ENCODE measurements at regions not wholly inside any gene's neighbourhood (a gene's known extent, or its start where the extent isn't known, plus 50 kb on each side); places are given as distances from the start of the nearest gene placed in this dataset.

DNA sequence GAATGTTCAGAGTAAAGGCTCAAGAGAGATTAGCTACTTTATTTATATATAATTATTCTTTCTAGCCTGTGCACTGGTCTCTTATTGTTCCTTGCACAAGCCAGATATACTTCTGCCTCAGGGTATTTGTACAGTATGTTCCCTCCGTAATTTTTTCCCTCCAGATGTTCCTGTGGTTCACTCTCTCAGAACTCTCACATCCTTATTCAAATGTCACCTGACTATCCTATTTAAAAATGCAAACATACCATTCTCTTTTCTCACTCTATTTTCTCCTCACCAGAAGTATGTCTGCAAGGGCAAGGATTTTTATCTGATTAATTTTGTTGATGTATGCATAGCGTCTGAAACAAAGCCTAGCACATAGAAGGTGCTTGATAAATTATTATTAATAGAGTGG is 64.0 kb upstream of the CERS6 start:
- DNase-seq, result no peak

DNA sequence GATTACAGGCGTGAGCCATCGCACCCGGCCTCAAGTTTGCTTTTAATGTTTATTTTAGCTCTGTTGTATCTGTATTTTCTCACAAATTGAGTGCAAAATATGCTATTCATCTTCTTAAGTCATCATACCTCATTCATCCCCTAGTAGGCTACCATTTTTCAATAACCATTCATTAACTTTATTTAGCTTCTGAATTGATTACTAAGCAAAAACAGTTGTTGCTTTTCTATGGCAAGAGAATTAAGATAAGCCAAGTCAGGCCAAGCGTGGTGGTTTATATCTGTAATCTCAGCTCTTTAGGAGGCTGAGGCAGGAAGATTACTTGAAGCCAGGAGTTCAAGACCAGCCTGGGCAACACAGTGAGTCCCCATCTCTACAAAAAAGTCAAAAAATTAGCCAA is 63.3 kb upstream of the CERS6 start:
- no peak for DNase-seq

DNA sequence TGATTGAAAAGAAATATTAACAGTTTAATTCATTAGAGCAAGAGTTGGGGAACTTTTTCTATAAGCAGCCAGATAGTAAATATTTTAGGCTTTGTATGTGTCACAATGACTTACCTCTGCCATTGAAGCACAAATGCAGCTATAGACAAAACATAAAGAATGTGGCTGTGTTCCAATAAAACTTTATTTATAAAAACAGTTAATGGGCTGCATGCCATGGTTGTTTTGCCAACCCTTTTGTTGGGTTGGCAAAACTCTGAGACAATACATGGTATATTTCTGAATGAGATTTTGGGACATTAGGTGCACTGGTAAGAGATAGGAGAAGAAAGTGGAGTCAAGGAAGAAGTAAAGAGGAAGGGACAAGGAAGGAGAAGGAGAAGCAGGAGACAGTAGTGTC is 61.8 kb upstream of the CERS6 start:
- DNase-seq, result no peak

DNA sequence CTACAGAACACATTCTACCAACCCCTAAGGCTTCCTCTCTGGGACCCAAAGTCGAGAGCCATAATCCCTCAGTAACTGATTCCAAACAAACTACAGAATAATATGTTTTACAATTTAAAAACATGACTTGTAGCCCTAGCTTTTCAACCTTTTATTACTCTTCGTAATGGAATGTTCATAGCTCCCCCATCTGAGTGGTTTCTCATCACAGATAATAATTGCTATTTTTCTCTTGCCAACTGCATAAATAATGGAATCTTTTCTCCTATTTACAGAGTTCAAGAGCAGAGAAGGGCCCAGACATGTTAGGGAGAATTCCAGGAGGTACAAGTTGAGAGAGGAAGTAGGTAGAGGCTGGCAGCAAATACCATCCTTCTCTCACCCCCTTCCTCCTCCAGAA is 59.9 kb upstream of the CERS6 start:
- no peak for DNase-seq

DNA sequence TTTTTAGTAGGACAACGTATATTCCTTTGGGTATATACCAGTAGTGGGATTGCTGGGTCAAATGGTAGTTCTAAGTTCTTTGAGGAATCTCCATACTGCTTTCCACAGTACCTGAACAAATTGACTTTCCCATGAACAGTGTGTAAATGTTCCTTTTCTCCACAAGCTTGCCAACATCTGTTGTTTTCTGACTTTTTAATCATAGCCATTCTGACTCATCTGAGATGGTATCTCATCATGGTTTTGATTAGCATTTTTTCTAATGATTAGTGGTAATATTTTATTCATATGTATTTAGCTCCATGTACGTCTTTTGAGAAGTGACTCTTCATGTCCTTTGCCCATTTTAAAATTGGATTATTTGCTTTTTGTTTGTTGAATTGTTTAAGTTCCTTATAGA is 58.4 kb upstream of the CERS6 start:
- no peak for DNase-seq

DNA sequence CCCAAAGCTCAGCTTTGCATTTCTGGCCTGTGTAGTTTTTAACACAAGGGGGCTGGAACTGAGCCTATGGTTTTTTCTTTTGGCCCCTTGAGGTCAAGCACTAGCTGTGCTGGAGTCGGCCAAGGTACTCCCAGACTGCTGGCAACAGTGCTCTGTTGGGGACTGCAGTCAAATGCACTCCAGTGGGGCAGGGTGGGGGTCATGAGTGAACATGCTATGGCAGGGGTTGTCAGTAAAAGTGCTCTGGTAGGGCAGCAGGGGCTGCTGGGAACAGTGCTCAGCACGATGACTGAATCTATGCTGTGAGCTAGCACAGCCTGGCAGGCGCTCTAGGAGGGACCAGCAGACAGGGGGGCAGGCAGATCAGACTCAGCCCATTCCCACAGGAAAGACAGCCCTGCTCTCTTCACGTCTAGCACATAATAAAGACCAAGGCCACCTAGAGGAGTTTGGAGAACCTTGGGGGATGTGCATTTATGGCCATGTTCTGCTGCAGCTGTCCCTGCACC is 55.0 kb upstream of the CERS6 start:
- DNase-seq, result no peak

DNA sequence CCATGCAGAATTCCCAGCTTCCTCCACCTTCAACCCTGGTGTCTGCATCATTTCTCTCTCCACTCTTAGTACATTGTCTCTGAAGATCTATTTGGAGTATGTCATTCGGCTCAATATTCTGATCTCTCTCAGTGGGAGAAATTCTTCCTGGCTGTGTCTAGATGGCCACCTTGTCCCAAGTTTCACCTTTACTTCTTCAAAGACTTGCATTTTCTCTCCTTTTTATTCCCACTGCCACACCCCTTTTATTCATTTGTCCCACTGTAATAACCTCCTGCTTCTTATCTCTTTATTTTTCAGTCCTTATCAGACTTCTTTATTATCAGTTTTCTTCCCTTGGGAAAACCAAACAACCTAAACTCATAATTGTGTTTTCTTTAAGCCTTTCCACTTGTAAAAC is 54.3 kb upstream of the CERS6 start:
- DNase-seq, result no peak

DNA sequence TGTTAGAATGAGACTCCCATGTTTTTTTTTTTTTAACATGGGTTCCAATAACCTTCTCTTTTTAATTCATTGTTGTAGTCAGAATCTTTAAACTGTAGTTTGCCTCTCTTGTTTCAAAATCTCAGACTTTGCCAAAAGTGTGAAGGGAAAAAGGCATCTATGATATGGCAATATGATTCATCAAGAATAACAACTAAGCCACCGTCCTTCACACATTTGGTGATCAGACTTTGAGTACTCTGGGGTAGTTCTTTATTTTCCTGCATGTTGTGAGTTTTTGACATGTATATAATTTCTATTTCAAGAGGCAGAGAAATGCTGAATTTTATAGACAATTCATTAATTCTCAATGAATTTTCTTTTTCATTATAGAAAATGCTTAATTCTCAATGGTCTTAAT is 53.5 kb upstream of the CERS6 start:
- DNase-seq, result no peak

DNA sequence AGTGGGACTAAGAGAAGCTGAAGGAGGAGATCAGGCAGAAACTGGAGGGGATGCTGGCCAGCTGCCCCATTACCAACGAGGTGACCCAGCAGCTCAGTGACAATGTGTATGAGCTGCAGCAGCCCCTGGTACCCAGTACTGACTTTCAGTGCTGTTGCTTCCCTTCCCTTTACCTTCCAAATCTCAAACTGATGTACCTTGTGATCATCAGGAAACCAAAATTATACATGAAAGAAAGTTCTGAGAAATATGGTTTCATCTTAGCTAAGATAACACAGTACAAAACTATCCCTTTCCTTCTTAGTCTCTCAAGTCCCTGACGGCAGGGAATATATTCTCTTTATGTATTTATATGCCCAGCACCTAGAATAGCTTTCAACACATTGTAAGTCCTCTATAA is 52.3 kb upstream of the CERS6 start:
- DNase-seq, result no peak

DNA sequence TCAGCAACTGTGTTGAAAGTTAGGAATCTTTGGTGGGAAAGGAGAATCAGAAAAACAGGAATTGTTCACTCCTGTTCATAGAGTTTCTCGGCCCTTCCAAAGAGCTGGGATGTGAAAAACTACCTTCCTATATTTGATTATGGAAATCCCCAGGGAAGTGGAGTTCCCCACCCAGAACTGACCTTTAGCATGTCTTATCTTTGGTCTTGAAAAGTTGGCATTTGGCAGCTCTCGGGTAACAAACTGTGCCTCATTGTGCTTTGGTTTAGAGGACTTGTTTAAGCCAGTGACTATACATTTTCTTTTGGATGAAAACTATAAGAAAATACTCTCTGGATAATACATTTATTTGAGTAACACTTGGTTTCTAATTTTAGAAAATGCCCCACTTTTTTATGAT is 51.3 kb upstream of the CERS6 start:
- DNase-seq, result no peak

All from NCI-H446 treated with DMSO at 0.1 percent for 48 hours (cell line).